ENCODE measurements at regions not wholly inside any gene's neighbourhood (a gene's known extent, or its start where the extent isn't known, plus 50 kb on each side); places are given as distances from the start of the nearest gene placed in this dataset.
"Not testable (repeated sequence)": the region's sequence is repeated elsewhere in the genome, so short reads cannot be mapped to it uniquely, and the experiment has no call there.

DNA sequence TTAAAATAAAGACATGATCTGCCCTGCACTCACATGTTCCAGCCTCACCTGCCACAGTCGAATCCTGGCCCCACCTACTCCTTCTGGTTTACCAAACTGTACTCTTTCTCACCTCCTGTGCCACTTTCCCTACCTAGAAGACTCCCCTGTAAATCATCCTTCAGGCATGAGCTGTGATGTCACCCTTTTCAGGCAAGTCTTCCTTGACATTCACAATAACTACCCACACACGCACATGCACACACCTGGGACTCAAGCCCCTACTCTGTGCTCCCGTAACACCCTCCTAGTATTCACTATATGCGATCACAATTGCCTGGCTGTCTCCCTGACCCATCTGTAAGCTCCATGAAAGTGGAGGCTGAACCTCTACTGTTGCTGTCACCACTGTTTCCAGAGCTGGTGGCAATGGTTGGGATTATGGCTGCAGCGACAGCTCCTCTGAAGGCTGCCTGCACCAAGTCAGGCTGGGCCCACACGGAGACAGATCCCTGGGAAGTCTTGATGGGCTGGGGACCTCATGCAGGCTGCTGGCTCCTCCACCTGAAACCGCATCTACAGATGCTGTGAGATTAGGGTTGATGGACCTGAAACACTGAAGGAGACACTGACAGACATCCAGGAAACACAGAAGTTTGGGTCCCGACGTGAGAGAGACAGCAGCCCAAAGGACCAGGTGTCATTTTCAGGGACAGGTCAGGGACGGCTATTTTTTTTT, 611.1 kb downstream of the UQCRFS1 start:
- DNase-seq (ENCODE audit: low spot score): no peak

- no peak for DNase-seq (ENCODE audit: low spot score)
Measured at GRCh38 chr19:28598861-28599260, 614.1 kb downstream of the UQCRFS1 start.

- DNase-seq (ENCODE audit: low spot score): no peak
Measured at GRCh38 chr19:28596561-28597071, 616.3 kb downstream of the UQCRFS1 start.

DNA sequence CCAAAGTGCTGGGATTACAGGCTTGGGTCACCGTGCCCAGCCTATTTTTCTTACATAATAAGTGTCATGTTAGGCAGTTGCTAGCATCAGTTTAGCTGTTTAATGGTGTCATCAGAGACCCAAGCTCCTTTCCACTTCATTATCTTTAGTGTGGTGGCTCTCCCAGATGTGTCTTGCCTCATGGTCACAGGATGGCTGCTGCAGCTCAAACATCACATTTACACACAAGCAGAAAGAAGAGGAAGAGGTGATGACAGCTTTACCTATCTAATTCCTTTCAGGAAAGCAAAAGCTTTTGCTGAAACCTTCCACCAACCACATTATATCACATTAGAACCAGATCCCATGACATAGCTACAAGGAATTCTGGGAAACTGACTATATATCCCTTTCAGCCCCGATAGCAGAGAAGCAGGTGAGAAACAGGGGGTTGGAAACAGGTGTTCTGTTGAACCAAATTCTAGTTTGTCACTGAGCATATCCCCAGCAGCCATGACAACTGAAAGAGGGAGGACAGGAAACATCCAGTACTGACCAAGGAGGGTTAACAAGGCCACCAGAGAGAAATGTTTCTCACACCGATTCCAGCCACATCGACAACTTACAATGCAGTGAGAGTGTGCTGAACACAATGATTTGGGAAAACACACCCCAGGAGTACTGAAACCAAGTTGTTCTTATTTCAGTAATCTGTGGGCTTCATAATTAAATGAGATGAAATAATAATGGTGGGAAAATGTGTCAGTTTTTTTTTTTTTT, 617.0 kb downstream of the UQCRFS1 start:
- DNase-seq (ENCODE audit: low spot score): no peak

GRCh38 chr19:28594737-28595136, 618.2 kb downstream of the UQCRFS1 start:
- no peak for DNase-seq (ENCODE audit: low spot score)

GRCh38 chr19:28589991-28590411, 623.0 kb downstream of the UQCRFS1 start:
- DNase-seq (ENCODE audit: low spot score): not testable (repeated sequence)

DNA sequence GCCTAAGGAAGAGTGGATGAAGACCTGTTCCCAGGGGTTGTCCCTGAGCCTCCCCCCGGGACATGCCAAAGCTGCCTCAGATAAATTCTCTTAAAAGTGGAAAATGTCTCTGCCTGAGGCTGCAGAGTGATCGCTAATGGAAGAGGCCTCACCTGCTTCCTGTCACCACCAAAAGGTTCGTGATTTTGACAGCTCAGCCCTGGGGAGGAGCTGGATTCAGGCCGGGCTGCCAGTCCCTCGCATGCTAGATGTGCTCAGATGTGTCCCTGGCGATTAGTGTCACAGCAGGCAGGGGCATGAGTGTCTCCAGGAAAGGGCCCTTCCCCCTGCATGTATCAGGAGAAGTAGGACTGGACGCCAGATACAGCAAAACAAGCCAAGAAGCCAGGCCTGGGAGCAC, 626.5 kb downstream of the UQCRFS1 start:
- no peak for DNase-seq (ENCODE audit: low spot score)

DNA sequence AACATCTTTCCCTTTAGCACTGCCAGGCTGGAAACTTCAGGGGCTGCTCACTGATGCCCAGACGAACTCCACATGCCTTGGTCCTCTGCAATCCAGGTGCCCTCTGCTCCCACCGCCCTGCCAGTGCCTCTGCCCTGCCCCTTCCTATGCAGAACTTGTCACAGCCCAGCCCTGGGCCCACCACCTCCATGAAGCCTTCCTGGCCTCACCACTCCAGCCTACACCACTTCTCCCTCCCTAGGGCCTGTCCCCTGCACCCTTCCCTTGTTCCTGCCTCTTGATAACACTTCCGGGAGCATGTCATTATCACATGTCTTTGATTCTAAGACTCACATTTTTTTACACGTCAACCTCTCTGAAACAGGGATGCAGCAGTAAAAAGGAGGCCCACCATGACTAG, 627.2 kb downstream of the UQCRFS1 start:
- no peak for DNase-seq (ENCODE audit: low spot score)

- no peak for DNase-seq (ENCODE audit: low spot score)
Measured at GRCh38 chr19:28583713-28584112, 629.2 kb downstream of the UQCRFS1 start.

DNA sequence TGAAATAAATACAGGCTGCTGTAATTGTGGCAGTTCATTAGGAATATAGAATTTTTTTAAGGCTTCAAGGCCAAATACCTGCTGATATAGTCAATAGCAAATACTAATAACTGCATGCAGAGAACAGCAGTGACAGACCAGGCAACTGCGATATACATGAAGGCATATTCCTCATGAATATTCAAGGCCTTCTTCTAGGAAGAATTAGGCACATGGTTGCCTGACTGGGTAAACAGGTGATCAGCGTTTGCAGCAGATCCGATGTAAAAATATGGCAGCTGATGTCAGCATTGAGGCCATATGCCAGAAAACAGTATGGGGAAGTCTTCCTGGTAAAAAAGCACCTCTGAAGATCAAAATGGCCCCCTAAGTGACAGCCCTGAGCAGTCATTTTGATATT, 629.7 kb downstream of the UQCRFS1 start:
- no peak for DNase-seq (ENCODE audit: low spot score)

DNA sequence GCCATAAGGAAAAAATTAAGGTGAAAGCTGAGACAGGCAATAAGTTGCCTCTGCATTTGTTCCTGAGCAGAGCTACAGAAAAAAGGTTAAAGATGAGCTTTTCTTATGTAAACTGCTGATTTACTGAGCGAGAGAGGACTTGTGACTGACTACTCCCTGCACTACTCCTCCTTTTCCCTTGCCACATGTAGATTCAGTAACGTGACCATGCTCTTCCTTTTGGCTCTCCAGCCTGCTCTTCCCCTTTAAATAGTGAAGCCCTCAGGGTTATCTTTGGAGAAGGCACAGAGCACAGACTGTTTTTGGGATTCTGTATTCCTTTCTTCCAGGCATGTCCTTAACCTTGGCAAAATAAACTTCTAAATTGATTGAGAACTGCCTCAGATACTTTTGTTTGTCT, 630.2 kb downstream of the UQCRFS1 start:
- DNase-seq (ENCODE audit: low spot score): no peak

DNA sequence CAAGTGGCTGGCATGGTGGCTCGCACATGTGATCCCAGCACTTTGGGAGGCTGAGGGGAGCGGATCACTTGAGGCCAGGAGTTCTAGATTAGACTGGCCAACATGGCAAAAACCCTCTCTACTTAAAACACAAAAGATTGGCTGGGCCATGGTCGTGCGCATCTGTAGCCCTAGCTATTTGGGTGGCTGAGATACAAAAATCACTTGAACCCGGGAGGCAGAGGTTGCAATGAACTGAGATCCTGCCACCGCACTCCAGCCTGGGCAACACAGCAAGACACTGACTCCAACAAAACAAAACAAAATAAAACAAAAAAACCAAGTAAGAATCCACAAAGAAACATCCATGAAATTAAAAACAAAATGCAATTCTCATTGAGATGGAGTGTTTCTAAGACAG, 630.6 kb downstream of the UQCRFS1 start:
- no peak for DNase-seq (ENCODE audit: low spot score)

- DNase-seq (ENCODE audit: low spot score): no peak
Measured at GRCh38 chr19:28581468-28581770, 631.5 kb downstream of the UQCRFS1 start.

- DNase-seq (ENCODE audit: low spot score): no peak
Measured at GRCh38 chr19:28578786-28579505, 634.0 kb downstream of the UQCRFS1 start.

GRCh38 chr19:28578208-28578607, 634.7 kb downstream of the UQCRFS1 start:
- no peak for DNase-seq (ENCODE audit: low spot score)

DNA sequence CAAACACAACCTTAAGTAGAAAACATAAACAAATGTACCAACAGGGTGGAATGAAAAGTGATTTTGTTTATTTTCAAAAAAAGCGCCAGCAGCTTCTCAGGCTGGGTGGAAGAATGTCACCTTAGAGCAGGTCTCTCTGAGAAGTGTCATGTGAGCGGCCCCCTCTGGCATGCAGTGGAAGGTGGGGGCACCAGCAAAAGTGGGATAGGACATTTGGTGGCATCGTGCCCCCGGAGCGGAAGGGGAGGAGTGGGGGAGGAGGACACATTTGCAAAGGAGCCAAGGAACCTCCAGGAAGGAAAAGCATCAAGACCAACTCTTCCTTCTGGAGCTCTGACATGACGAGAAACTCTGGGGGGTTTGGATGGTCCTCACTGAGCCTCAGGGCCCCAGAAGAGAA, 635.3 kb downstream of the UQCRFS1 start:
- DNase-seq (ENCODE audit: low spot score): no peak

- DNase-seq (ENCODE audit: low spot score): no peak
Measured at GRCh38 chr19:28577233-28577632, 635.7 kb downstream of the UQCRFS1 start.

GRCh38 chr19:28575816-28576215, 637.1 kb downstream of the UQCRFS1 start:
- no peak for DNase-seq (ENCODE audit: low spot score)

- not testable (repeated sequence) for DNase-seq (ENCODE audit: low spot score)
Measured at GRCh38 chr19:28575312-28575711, 637.6 kb downstream of the UQCRFS1 start.

DNA sequence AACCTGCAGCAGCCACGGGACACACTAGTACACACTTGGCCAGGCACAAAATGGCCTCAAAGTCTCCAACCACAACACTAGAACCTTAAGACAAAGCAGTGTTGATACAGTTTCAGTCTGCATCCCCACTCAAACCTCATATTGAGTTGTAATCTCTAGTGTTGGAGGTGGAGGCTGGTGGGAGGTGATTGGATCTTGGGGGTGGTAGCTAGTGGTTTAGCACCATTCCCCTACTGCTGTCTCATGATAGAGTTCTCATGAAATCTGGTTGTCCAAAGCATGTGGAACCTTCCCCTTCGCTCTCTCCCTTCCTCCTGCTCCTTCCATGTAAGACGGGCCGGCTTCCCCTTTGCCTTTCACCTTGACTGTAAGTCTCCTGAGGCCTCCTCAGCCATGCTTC, 638.7 kb downstream of the UQCRFS1 start:
- no peak for DNase-seq (ENCODE audit: low spot score)

- DNase-seq (ENCODE audit: low spot score): no peak
Measured at GRCh38 chr19:28569132-28570131, 643.5 kb downstream of the UQCRFS1 start.

DNA sequence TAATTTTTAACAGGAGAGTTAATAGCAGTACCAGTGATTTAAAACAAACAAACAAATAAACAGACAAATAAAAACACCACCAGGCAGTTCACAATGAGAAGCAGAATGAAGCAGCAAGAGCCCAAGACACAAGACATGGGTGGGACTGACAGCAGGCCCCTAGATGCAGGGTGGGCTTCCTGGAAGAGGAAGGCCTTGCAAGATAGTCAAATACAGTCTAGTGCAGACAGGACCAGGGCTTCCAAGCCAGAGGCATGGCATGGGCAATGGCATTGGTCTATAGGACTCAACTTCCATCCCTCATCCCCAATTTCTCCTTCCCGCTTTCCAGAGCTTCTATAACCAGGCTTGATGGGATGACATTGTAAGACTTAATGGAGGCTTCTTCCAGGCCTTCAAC, 645.1 kb downstream of the UQCRFS1 start:
- no peak for DNase-seq (ENCODE audit: low spot score)
